Hepatocyte (in vitro differentiated cells): ENCODE measurements at regions not wholly inside any gene's neighbourhood (a gene's known extent, or its start where the extent isn't known, plus 50 kb on each side); places are given as distances from the start of the nearest gene placed in this dataset.

Source experiments
- DNase-seq: peaks from one replicate; pipeline ENCODE4 v3.0.0-alpha.2; 2016; ENCODE audit warnings: low spot score
- H2AFZ ChIP-seq: fragments of 200-600 bp; sonication (generic); 2 replicates; pipeline ENCODE4 v1.6.0; 2016; ENCODE audit warnings: antibody characterized with exemption, mild to moderate bottlenecking
- H3K27ac ChIP-seq: fragments of 200-600 bp; sonication (generic); 2 replicates; pipeline ENCODE4 v1.5.1; 2016; ENCODE audit warnings: mild to moderate bottlenecking
- H3K27me3 ChIP-seq: fragments of 200-600 bp; sonication (generic); 2 replicates; pipeline ENCODE4 v1.6.1; 2016
- H3K36me3 ChIP-seq: fragments of 200-600 bp; sonication (generic); replicated peaks from 2 replicates; pipeline ENCODE4 v1.5.1; 2016; ENCODE audit warnings: low read depth; ENCODE audit not compliant: insufficient read depth
- H3K4me1 ChIP-seq: fragments of 200-600 bp; sonication (generic); 2 replicates; pipeline ENCODE4 v1.5.1; 2016; ENCODE audit warnings: mild to moderate bottlenecking, moderate library complexity; ENCODE audit not compliant: insufficient read depth
- H3K4me2 ChIP-seq: fragments of 200-600 bp; sonication (generic); 2 replicates; pipeline ENCODE4 v1.6.0; 2016
- H3K4me3 ChIP-seq: fragments of 200-600 bp; sonication (generic); 2 replicates; pipeline ENCODE4 v1.5.1; 2016; ENCODE audit warnings: mild to moderate bottlenecking
- H3K79me2 ChIP-seq: fragments of 200-600 bp; sonication (generic); 2 replicates; pipeline ENCODE4 v1.6.0; 2017; ENCODE audit warnings: mild to moderate bottlenecking
- H3K9me2 ChIP-seq: fragments of 200-600 bp; sonication (generic); replicated peaks from 2 replicates; pipeline ENCODE4 v1.6.0; 2017; ENCODE audit warnings: mild to moderate bottlenecking; ENCODE audit not compliant: insufficient read depth
- H3K9me3 ChIP-seq: fragments of 200-600 bp; sonication (generic); 2 replicates; pipeline ENCODE4 v1.5.1; 2016; ENCODE audit warnings: low read depth, mild to moderate bottlenecking
- H4K20me1 ChIP-seq: fragments of 200-600 bp; sonication (generic); 2 replicates; pipeline ENCODE4 v1.6.0; 2016; ENCODE audit warnings: mild to moderate bottlenecking; ENCODE audit not compliant: insufficient read depth, poor library complexity, severe bottlenecking
- CTCF ChIP-seq: fragments of 200-600 bp; sonication (generic); IDR thresholded peaks from 2 replicates; pipeline ENCODE4 v1.5.1; 2016; ENCODE audit warnings: antibody characterized with exemption, mild to moderate bottlenecking; ENCODE audit not compliant: poor library complexity
- EZH2 ChIP-seq: fragments of 200-600 bp; sonication (generic); IDR thresholded peaks from 2 replicates; pipeline ENCODE4 v1.6.1; 2016; ENCODE audit warnings: antibody characterized with exemption, mild to moderate bottlenecking, borderline replicate concordance
- EZH2phosphoT487 ChIP-seq: fragments of 200-600 bp; sonication (generic); IDR thresholded peaks from one replicate; pipeline ENCODE4 v1.6.1; 2018; ENCODE audit warnings: antibody characterized with exemption, mild to moderate bottlenecking, low read depth, moderate library complexity; ENCODE audit not compliant: unreplicated experiment, severe bottlenecking
- WGBS: methylation state at CpG from one replicate; pipeline ENCODE4 v1.1.6; 2016; ENCODE audit warnings: low lambda C conversion rate; ENCODE audit errors: missing lambda C conversion rate; 5-methylcytosine and 5-hydroxymethylcytosine counted together

DNA sequence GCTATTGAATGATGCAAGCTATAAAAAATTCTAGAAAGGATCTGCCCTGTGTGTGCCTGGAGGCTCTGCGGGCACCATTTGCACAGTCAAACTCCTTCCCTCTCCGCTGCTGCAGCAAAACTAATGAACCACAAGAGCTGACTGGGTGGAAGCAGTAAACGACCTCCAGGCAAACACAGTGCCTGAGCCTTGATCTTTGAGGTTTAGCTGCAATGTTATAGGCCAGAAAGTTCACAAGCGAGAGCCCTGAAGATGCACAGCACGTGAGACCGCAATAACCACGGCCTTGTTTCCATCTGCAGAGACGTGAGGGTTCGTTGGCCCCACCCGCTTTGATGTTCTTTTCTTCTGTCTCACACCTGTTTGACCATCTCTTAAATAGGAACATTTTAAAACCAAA, 69.2 kb upstream of the S1PR3 start:
- no peak for DNase-seq

DNA sequence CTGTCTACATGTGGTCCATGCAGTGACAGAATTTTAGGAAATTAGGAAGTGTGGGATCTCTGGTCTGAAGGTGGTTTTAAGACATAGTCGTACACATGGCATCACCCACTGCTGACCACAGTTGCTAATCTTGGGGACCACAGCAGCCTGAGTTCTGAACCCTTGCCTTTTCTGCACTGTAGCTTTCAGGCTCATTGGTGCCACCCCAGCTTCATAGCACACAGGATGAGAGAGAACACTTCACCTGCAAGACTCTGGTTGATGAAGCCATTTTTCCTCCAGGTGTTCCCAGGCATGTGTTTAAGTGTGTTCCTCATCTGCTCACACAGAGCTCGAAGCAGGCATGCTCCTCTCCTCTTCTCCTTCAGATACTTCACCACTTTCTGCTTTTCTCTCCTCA, 68.2 kb upstream of the S1PR3 start:
- 96% methylated on average over 2 of the region's 2 CpGs for WGBS
- TF ChIP-seq EZH2phosphoT487 = no peak
- no peak for TF ChIP-seq CTCF
- no peak for TF ChIP-seq EZH2
- H4K20me1 ChIP-seq = no peaks in the 10 kb centered on the region
- H3K9me3 ChIP-seq = no peaks in the 10 kb centered on the region
- no peak overlapping the region for H3K4me3 ChIP-seq
- no peak for DNase-seq
- H2AFZ ChIP-seq = no peak overlapping the region
- no peaks in the 10 kb centered on the region for H3K27me3 ChIP-seq
- no peak overlapping the region for H3K4me2 ChIP-seq
- H3K4me1 ChIP-seq = no peaks in the 10 kb centered on the region
- H3K9me2 ChIP-seq = no peaks in the 10 kb centered on the region
- H3K36me3 ChIP-seq = no peaks in the 10 kb centered on the region
- no peak overlapping the region for H3K27ac ChIP-seq
- no peaks in the 10 kb centered on the region for H3K79me2 ChIP-seq

More for the DNA sequence above, 69.2 kb upstream of the S1PR3 start:
- H2AFZ ChIP-seq = no peak overlapping the region
- H3K9me3 ChIP-seq = no peaks in the 10 kb centered on the region
- H4K20me1 ChIP-seq = no peaks in the 10 kb centered on the region
- H3K36me3 ChIP-seq = no peaks in the 10 kb centered on the region
- no peak overlapping the region for H3K4me3 ChIP-seq
- H3K79me2 ChIP-seq = no peaks in the 10 kb centered on the region
- no peak for TF ChIP-seq EZH2phosphoT487
- no peak for TF ChIP-seq EZH2
- TF ChIP-seq CTCF = no peak
- H3K4me1 ChIP-seq = no peaks in the 10 kb centered on the region
- no peaks in the 10 kb centered on the region for H3K27me3 ChIP-seq
- 90% methylated on average over 10 of the region's 10 CpGs for WGBS
- H3K9me2 ChIP-seq = no peaks in the 10 kb centered on the region
- H3K27ac ChIP-seq = no peak overlapping the region
- no peak overlapping the region for H3K4me2 ChIP-seq

- Histone ChIP-seq H3K9me2 (no peaks in the 10 kb centered on the region), H4K20me1 (no peaks in the 10 kb centered on the region), H3K4me1 (no peaks in the 10 kb centered on the region), H3K79me2 (no peaks in the 10 kb centered on the region), H3K27me3 (no peaks in the 10 kb centered on the region), H3K4me2 (no peak overlapping the region), H3K9me3 (no peaks in the 10 kb centered on the region), H3K27ac (no peak overlapping the region), H3K36me3 (no peaks in the 10 kb centered on the region), H2AFZ (no peak overlapping the region), H3K4me3 (no peak overlapping the region)
- 92% methylated on average over 14 of the region's 14 CpGs for WGBS
- DNase-seq = no peak
- TF ChIP-seq CTCF (no peak), EZH2 (no peak), EZH2phosphoT487 (no peak)
Observed at GRCh38 chr9:88923653-88924288, 67.5 kb upstream of the S1PR3 start.

GRCh38 chr9:88925481-88925880, 65.8 kb upstream of the S1PR3 start:
- H3K9me3 ChIP-seq = no peaks in the 10 kb centered on the region
- H3K27me3 ChIP-seq = no peaks in the 10 kb centered on the region
- H3K9me2 ChIP-seq = no peaks in the 10 kb centered on the region
- H3K36me3 ChIP-seq = no peaks in the 10 kb centered on the region
- no peak for TF ChIP-seq CTCF
- TF ChIP-seq EZH2phosphoT487 = no peak
- TF ChIP-seq EZH2 = no peak
- no peaks in the 10 kb centered on the region for H3K79me2 ChIP-seq
- no peak overlapping the region for H3K27ac ChIP-seq
- no peak overlapping the region for H2AFZ ChIP-seq
- H3K4me3 ChIP-seq = no peak overlapping the region
- 92% methylated on average over 5 of the region's 5 CpGs for WGBS
- no peaks in the 10 kb centered on the region for H4K20me1 ChIP-seq
- no peak for DNase-seq
- no peak overlapping the region for H3K4me2 ChIP-seq
- no peaks in the 10 kb centered on the region for H3K4me1 ChIP-seq
